HCT116 (cell line): ENCODE measurements at regions not wholly inside any gene's neighbourhood (a gene's known extent, or its start where the extent isn't known, plus 50 kb on each side); places are given as distances from the start of the nearest gene placed in this dataset.

Experiments used
- ATAC-seq: fragments of 200-7000 bp; cut with Tn5 transposase; 2 replicates; pipeline ENCODE4 v1.9.1; 2020; ENCODE audit warnings: mild to moderate bottlenecking, moderate library complexity
- BruUV-seq: library from RNA; stranded (reverse); fragments of 400-500 nt; replicated peaks from 2 replicates; lab custom pipeline; 2021; lab: Mats Ljungman, UMichigan
- CTCF ChIA-PET: fragments of 300-600 bp; sonication (Branson Sonifier 250); formaldehyde crosslinking; loops from one replicate; lab custom pipeline; 2021; ENCODE audit warnings: antibody characterized with exemption; lab: Charles Lee
- POLR2A ChIA-PET: fragments of 300-600, 350-600 bp; sonication (Branson Sonifier 250); formaldehyde crosslinking; loops from one replicate; lab custom pipeline; 2021; ENCODE audit warnings: antibody characterized with exemption; lab: Charles Lee
- RAD21 ChIA-PET, 2 experiments: fragments of 300-600 bp; sonication (Branson Sonifier 250); formaldehyde crosslinking; loops; one replicate each; lab custom pipeline; 2023; ENCODE audit warnings: low total read pairs in 2 of 2; ENCODE audit not compliant: uncharacterized antibody in 2 of 2, unreplicated experiment in 2 of 2, low non-redundant PET in 1 of 2; lab: Charles Lee
- DNase-seq: peaks from one replicate; pipeline ENCODE4 v3.0.0-alpha.2; 2010; ENCODE audit warnings: low read depth, low spot score
- H2AFZ ChIP-seq: fragments of 200-600 bp; shearing (Covaris generic), sonication (generic); 2 replicates; pipeline ENCODE4 v1.6.1; 2017; ENCODE audit warnings: low read depth, mixed run types, mixed read lengths, antibody characterized with exemption, low read length; ENCODE audit not compliant: poor library complexity, severe bottlenecking
- H3K27ac ChIP-seq: 2 replicates; pipeline ENCODE4 v1.5.1; 2012; ENCODE audit warnings: low read depth, low read length
- H3K27me3 ChIP-seq: fragments of 200-600 bp; sonication (generic); 2 replicates; pipeline ENCODE4 v1.6.1; 2016; ENCODE audit warnings: mixed run types, low read length, mixed read lengths; ENCODE audit not compliant: insufficient read depth
- H3K36me3 ChIP-seq, 2 experiments: fragments of 200-500 bp in 1 of 2; fragments of 200-600 bp in 1 of 2; sonication (Bioruptor generic) in 1 of 2; sonication (generic) in 1 of 2; 2 replicates each; pipeline versions ENCODE4 v1.5.1 to v1.6.1; 2014 to 2016; ENCODE audit warnings: low read length in 2 of 2, inconsistent platforms in 1 of 2, mixed read lengths in 1 of 2, mixed run types in 1 of 2; ENCODE audit not compliant: insufficient read depth in 2 of 2, control insufficient read depth in 1 of 2
- H3K4me1 ChIP-seq, 2 experiments: fragments of 200-600 bp in 1 of 2; sonication (generic) in 1 of 2; 2 replicates each; pipeline versions ENCODE4 v1.5.1 to v1.6.1; 2012 to 2017; ENCODE audit warnings: low read length in 2 of 2, inconsistent platforms in 1 of 2, mild to moderate bottlenecking in 1 of 2, mixed read lengths in 1 of 2, mixed run types in 1 of 2, moderate library complexity in 1 of 2; ENCODE audit not compliant: insufficient read depth in 2 of 2, control insufficient read depth in 1 of 2
- H3K4me2 ChIP-seq: fragments of 200-600 bp; sonication (generic); 2 replicates; pipeline ENCODE4 v1.6.1; 2017; ENCODE audit warnings: mixed run types, low read length, mixed read lengths
- H3K4me3 ChIP-seq, 2 experiments: fragments of 200-600 bp in 1 of 2; sonication (generic) in 1 of 2; replicated peaks in 1 of 2; 2 replicates each; pipeline ENCODE4 v1.5.1; 2011 to 2016; ENCODE audit warnings: low read length in 2 of 2, control low read depth in 1 of 2, low read depth in 1 of 2, mild to moderate bottlenecking in 1 of 2, mixed read lengths in 1 of 2, mixed run types in 1 of 2
- H3K79me2 ChIP-seq: fragments of 200-600 bp; sonication (generic); 2 replicates; pipeline ENCODE4 v1.6.1; 2017; ENCODE audit warnings: mild to moderate bottlenecking, mixed run types, low read length, moderate library complexity, mixed read lengths; ENCODE audit not compliant: insufficient read depth
- H3K9ac ChIP-seq: fragments of 200-600 bp; sonication (generic); 2 replicates; pipeline ENCODE4 v1.6.1; 2016; ENCODE audit warnings: low read length, mixed read lengths
- H3K9me2 ChIP-seq: fragments of 200-600 bp; sonication (generic), shearing (Covaris generic); 2 replicates; pipeline ENCODE4 v1.6.1; 2017; ENCODE audit warnings: mixed run types, mild to moderate bottlenecking, moderate library complexity; ENCODE audit not compliant: insufficient read depth
- H3K9me3 ChIP-seq, 2 experiments: fragments of 200-500 bp in 1 of 2; fragments of 200-600 bp in 1 of 2; sonication (Bioruptor generic) in 1 of 2; sonication (generic) in 1 of 2; 2 replicates each; pipeline ENCODE4 v1.6.1; 2014 to 2017; ENCODE audit warnings: low read length in 2 of 2, mixed read lengths in 2 of 2, inconsistent platforms in 1 of 2, low read depth in 1 of 2, mild to moderate bottlenecking in 1 of 2, mixed run types in 1 of 2, moderate library complexity in 1 of 2; ENCODE audit not compliant: control insufficient read depth in 1 of 2, insufficient read depth in 1 of 2
- H4K20me1 ChIP-seq: fragments of 200-600 bp; sonication (generic), shearing (Covaris generic); 2 replicates; pipeline ENCODE4 v1.6.1; 2017; ENCODE audit warnings: mixed run types, mild to moderate bottlenecking, moderate library complexity; ENCODE audit not compliant: insufficient read depth
- ATF3 ChIP-seq: IDR thresholded peaks from 2 replicates; pipeline ENCODE4 v1.6.1; 2012
- CBX3 ChIP-seq: IDR thresholded peaks from 2 replicates; pipeline ENCODE4 v1.6.1; 2012; ENCODE audit warnings: low read depth
- CEBPB ChIP-seq: IDR thresholded peaks from 2 replicates; pipeline ENCODE4 v1.6.1; 2012; ENCODE audit warnings: low read depth
- EGR1 ChIP-seq: IDR thresholded peaks from 2 replicates; pipeline ENCODE4 v1.6.1; 2012; ENCODE audit warnings: low read depth
- EZH2 ChIP-seq: fragments of 200-600 bp; sonication (generic); IDR thresholded peaks from 2 replicates; pipeline ENCODE4 v1.6.1; 2017; ENCODE audit warnings: antibody characterized with exemption, mixed run types
- EZH2phosphoT487 ChIP-seq: fragments of 200-600 bp; IDR thresholded peaks from 2 replicates; pipeline ENCODE4 v1.6.1; 2018; ENCODE audit warnings: antibody characterized with exemption, borderline replicate concordance
- FOSL1 ChIP-seq: IDR thresholded peaks from 2 replicates; pipeline ENCODE4 v1.6.1; 2012; ENCODE audit warnings: low read depth
- MAX ChIP-seq: IDR thresholded peaks from 2 replicates; pipeline ENCODE4 v1.6.1; 2012
- POLR2A ChIP-seq: IDR thresholded peaks from 2 replicates; pipeline ENCODE4 v1.7.0; 2011; ENCODE audit warnings: borderline replicate concordance; ENCODE audit not compliant: insufficient read depth, insufficient read length; ENCODE audit errors: extremely low read depth
- POLR2AphosphoS5 ChIP-seq: IDR thresholded peaks from 2 replicates; pipeline ENCODE4 v1.6.1; 2011; ENCODE audit warnings: mild to moderate bottlenecking, low read depth, low read length, moderate library complexity
- RAD21 ChIP-seq: IDR thresholded peaks from 2 replicates; pipeline ENCODE4 v1.6.1; 2012; ENCODE audit warnings: low read depth, mild to moderate bottlenecking
- REST ChIP-seq: IDR thresholded peaks from 2 replicates; pipeline ENCODE4 v1.6.1; 2012; ENCODE audit warnings: low read depth
- SP1 ChIP-seq: IDR thresholded peaks from 2 replicates; pipeline ENCODE4 v1.6.1; 2012; ENCODE audit warnings: low read depth
- SRF ChIP-seq: IDR thresholded peaks from 2 replicates; pipeline ENCODE4 v1.6.1; 2012; ENCODE audit warnings: low read depth
- YY1 ChIP-seq: IDR thresholded peaks from 2 replicates; pipeline ENCODE4 v1.6.1; 2011; ENCODE audit warnings: low read length, low read depth, moderate library complexity, mild to moderate bottlenecking; ENCODE audit not compliant: insufficient replicate concordance; ENCODE audit errors: extremely low read depth
- ZFX ChIP-seq: fragments of 450-650 bp; IDR thresholded peaks from 2 replicates; pipeline ENCODE4 v1.6.1; 2017
- intact Hi-C: fragments of 100-400 bp; cut with micrococcal nuclease; formaldehyde crosslinking; loops from 2 replicates; pipeline ENCODE4 v1.10.0; 2022

- Histone ChIP-seq H3K27me3 (no peaks in the 10 kb centered on the region), H3K36me3 (no peaks in the 10 kb centered on the region), H3K79me2 (no peaks in the 10 kb centered on the region), H3K27ac (no peak overlapping the region), H3K4me3 (no peak overlapping the region), H4K20me1 (no peaks in the 10 kb centered on the region), H3K4me1 (peaks cover 0 to 4% of the 10 kb centered on the region in 2 experiments; a peak in 1 of 4 replicates), H3K4me2 (no peak overlapping the region)
- no peak for ATAC-seq
- intact Hi-C loops = no loop called here
- DNase-seq = no peak
- CTCF ChIA-PET = no interaction called here
- BruUV-seq = no TSS peak
- TF ChIP-seq MAX (no peak), POLR2AphosphoS5 (no peak), REST (no peak), EZH2phosphoT487 (no peak), ATF3 (no peak), FOSL1 (no peak), EZH2 (no peak), YY1 (no peak), RAD21 (no peak), CBX3 (no peak), EGR1 (no peak), ZFX (no peak), POLR2A (no peak), SRF (no peak), CEBPB (no peak), SP1 (no peak)
- TF ChIP-seq, all 23 proteins: peak for 0
- RAD21 ChIA-PET = no interaction called here
- no peaks in the 10 kb centered on the region for H3K9me3 ChIP-seq
- H3K9me2 ChIP-seq = no peaks in the 10 kb centered on the region
- H3K9ac ChIP-seq = no peak overlapping the region
- no peak overlapping the region for H2AFZ ChIP-seq
- POLR2A ChIA-PET = no interaction called here
Measured at GRCh38 chr2:220215785-220216184, 588.4 kb downstream of the SLC4A3 start.
